NOMO-1 treated with dmso at 0.1 percent for 144 hours (cell line): ENCODE measurements at regions not wholly inside any gene's neighbourhood (a gene's known extent, or its start where the extent isn't known, plus 50 kb on each side); places are given as distances from the start of the nearest gene placed in this dataset.
"Not testable (repeated sequence)": the region's sequence is repeated elsewhere in the genome, so short reads cannot be mapped to it uniquely, and the experiment has no call there.

Source experiments
- DNase-seq: peaks from one replicate; lab custom pipeline; 2025; ENCODE audit not compliant: unreplicated experiment; lab: John Stamatoyannopoulos, UW

- DNase-seq: not testable (repeated sequence)
These were observed 51.5 kb upstream of the CDC42EP3 start for GRCh38 chr2:37722971-37723370.

GRCh38 chr2:37730037-37730818, 58.8 kb upstream of the CDC42EP3 start:
- no peak for DNase-seq

DNA sequence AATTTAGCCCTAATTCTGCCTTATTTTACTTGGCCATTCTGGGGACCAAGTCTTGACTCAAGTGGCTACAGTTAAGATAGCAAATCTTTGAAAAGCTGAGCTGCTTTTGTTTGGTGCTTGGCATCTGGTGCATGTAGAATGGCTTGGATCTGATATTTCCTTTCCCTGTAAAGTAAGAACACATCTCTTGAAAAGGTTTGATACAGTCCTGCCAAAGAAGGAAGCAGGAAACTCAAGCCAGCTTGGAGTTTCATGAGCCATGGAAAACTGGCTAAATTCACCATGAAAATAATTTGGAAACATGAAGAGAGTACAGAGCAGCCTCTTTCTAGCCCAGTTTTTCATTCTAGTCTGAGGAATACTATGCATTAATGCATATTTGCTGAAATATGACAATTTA, 61.0 kb upstream of the CDC42EP3 start:
- not testable (repeated sequence) for DNase-seq

- no peak for DNase-seq
These were observed 61.8 kb upstream of the CDC42EP3 start for GRCh38 chr2:37733251-37733650.

GRCh38 chr2:37733955-37734354, 62.5 kb upstream of the CDC42EP3 start:
- DNase-seq: not testable (repeated sequence)

GRCh38 chr2:37734891-37735523, 63.6 kb upstream of the CDC42EP3 start:
- DNase-seq: peak; percentile 56

DNA sequence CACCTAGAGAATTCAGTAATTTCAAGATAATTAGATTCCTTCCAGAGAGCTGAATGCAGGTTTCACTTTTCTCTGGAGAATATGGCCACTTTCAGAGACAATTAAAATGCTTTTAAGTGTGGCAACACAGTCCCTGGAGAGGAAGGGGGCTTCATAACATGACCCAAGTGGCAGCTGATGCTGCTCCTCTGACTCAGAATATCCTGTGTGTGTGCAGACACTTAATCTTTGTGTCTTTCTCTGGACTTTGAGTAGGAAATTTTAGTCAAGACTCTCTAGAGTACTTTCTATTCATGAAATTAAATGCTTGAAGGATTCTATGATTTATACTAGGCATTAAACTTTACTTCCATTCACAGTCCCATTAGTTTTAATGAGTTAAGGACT, 64.1 kb upstream of the CDC42EP3 start:
- peak; percentile 32 for DNase-seq

DNA sequence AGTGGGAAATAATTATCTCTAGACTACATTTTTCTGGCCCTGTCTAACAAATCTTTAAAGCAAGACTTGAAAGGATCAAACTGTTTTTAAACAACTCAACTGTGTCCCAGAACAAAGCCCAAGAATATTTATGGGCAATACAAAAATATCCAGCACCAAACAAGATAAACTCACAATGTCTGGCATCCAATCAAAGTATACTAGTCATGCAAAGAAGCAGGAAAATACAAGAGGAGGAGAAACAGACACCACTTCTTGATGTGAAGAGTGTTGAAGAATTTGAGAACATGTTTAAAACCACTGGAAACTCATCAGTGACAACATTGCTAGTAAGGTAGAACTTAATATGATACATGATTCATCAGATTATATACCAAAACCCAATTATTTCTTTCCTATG, 66.1 kb upstream of the CDC42EP3 start:
- DNase-seq: no peak

GRCh38 chr2:37738266-37738885, 66.9 kb upstream of the CDC42EP3 start:
- DNase-seq: no peak

- DNase-seq: no peak
These were observed 67.7 kb upstream of the CDC42EP3 start for GRCh38 chr2:37739153-37739552.

DNA sequence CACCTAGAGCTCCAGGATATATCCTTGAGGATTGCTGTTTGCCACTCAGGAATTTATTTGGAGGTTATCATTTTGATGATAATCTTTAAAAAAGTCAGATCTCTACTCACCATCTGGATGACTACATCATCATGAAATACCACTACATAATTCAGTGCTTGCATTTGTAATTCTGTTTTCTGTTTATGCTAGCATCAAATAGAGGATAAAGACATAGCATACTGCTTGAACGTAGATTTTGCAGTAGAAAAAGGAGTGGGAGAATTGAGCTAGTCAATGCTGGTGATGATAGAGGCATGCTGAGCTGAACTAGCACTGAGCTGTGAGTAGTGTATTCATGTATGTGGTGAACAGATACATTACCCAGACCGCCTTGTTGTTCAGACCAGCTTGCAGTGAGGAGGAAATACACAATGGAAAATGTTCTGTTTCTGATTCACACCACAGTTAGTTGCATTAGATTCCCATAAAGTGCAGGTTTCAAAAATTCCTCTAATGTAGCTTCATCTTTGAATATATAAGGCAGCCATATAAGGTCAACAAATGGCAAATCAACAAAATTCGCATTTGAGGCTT, 68.8 kb upstream of the CDC42EP3 start:
- DNase-seq: no peak

GRCh38 chr2:37742286-37742685, 70.8 kb upstream of the CDC42EP3 start:
- no peak for DNase-seq

- DNase-seq: no peak
These were observed 72.6 kb upstream of the CDC42EP3 start for GRCh38 chr2:37744010-37744409.

DNA sequence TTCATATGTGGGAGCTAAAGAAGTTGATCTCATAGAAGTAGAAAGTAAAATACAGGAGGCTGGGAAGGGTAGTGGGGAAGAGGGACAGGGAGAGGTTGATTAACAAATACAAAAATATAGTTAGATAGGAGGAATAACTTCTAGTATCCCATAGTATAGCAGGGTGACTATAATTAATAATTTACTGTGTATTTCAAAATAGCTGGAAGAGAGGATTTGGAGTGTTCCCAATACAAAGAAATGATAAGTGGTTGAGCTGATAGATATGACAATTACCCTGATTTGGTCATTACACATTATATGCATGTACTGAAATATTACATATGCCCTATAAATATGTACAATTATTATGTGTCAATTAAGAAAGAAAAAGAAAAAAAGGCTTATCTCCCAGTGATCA, 73.5 kb upstream of the CDC42EP3 start:
- DNase-seq: not testable (repeated sequence)

GRCh38 chr2:37746011-37746410, 74.6 kb upstream of the CDC42EP3 start:
- not testable (repeated sequence) for DNase-seq

DNA sequence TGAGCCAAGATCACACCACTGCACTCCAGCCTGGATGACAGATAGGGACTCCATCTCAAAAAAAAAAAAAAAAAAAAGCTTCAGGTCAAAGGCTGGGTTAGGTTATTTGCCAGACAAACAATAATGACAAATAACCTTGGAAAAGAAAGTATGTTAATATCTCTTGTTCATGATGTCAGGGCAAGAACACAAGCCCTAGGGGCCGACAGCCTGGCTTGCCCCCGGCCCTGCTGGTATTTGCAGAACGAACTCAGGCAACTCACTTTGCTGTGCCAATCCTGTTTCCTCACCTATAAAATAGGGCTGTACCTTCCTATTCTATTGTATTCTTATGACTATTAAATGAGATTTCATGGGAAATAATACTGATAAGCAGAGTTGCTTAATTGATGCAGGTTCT, 75.4 kb upstream of the CDC42EP3 start:
- DNase-seq: no peak

GRCh38 chr2:37748541-37748940, 77.1 kb upstream of the CDC42EP3 start:
- DNase-seq: no peak

DNA sequence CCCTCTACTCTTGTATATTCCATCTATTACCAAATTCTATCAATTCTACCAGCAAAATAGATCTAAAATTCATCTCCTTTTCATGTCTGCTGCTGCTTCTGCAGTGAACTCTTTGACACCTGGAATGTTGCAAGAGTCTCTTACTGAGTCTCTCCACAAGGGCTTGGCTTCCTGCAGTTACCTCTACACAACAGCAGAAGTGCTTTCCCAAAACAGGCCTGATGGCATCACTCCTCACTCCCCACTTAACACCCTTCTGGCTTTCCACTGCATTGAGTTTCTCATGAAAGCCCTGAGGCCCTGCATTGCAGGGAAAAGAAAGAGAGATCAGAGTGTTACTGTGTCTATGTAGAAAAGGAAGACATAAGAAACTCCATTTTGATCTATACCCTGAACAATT, 78.8 kb upstream of the CDC42EP3 start:
- not testable (repeated sequence) for DNase-seq

GRCh38 chr2:37752766-37753165, 81.3 kb upstream of the CDC42EP3 start:
- no peak for DNase-seq

DNA sequence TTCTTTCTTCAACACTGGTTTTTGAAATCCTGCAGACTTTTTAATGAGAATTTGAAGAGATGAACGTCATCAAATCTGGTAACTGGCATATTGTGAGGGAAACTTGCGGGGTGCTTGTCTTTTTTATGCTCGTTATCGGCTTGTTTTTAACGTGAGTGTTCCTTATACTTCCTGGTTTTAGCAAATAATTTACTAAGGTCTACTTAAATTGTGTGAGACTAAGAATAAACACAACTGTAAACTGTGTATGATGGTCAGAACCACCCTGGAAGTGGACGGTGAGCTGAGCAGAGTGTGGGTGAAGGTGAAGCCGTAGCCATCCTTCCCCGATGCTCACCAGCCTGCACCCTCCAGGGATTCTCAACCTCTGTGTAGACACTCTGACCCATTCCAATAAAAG, 82.3 kb upstream of the CDC42EP3 start:
- DNase-seq: no peak

- DNase-seq: not testable (repeated sequence)
These were observed 84.6 kb upstream of the CDC42EP3 start for GRCh38 chr2:37755961-37756559.
